ENCODE measurements at regions not wholly inside any gene's neighbourhood (a gene's known extent, or its start where the extent isn't known, plus 50 kb on each side); places are given as distances from the start of the nearest gene placed in this dataset.
A peak's percentile ranks its signal among the peaks of the same experiment; 100 is the strongest.

DNA sequence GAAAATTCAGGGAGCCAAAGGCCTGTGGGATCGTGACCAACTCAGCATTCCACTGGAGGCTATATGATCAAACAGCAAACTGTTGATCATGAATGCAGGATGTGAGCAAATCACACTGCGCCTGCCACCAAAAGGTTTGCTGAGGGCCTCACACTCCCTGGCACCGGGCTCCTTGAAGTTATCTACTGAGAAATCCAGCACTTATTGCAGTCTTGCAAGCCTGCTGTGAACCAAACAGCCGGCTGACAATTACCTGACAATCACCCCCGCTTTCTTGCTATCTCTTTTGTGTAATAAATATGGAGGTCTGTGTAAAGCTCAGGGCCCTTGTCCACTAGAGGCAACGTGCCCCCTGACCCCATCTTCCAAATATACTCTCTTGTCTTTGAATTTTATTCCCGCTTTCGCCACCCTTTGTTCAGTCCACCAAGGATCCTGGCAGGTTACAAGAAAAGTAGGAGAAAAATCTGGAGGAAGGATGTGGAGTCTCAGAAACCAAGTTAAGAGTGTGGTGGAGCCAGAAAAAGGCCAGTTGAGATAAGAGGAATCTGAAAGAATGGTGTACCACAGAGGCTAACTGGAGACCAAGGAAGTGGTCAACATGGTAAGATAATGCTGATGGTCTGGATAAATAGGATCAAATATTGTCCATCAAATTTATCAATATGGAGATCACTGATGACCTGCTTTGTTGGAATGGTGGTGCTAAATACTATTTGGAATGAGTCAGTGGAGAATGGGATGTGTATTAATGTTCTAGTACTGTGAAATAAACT is 229.2 kb downstream of the ALX1 start:
- FAIRE-seq = no peak

DNA sequence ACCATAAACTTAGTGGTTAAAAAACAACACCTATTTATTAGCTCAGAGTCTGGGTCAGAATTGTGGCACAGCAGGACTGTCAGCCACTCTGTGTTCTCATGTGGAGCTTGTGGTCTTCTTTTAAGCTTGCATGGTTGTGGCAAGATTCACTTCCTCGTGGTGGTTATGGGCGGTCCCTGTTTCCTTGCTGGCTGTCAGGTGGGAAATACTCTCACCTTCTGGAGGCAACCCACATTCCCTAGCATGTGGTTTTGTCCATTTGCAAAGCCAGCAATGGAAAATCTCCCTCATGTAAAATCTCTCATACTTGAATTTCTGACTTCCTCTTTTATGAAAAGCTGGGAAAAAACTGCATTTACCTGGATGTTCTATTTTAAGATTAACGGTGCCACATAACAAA is 229.8 kb downstream of the ALX1 start:
- FAIRE-seq = no peak

DNA sequence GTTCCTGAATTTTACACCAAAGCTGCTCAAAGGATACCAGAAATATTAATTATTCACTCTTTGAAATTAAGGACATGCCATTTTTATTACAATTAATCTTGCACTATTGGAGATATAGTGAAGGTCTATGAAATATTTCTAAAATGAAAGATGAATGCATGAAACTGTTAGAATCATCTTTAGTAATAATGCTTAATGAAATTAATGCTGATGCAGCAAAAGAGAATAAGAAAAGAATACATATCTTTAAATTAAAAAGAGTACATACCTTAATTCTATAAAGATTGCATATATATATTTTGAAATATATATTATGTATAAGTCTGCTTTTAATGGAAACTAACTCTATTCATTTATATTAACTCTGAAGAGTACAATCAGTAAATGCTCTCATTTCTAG is 236.0 kb downstream of the ALX1 start:
- peak; percentile 69 for FAIRE-seq

DNA sequence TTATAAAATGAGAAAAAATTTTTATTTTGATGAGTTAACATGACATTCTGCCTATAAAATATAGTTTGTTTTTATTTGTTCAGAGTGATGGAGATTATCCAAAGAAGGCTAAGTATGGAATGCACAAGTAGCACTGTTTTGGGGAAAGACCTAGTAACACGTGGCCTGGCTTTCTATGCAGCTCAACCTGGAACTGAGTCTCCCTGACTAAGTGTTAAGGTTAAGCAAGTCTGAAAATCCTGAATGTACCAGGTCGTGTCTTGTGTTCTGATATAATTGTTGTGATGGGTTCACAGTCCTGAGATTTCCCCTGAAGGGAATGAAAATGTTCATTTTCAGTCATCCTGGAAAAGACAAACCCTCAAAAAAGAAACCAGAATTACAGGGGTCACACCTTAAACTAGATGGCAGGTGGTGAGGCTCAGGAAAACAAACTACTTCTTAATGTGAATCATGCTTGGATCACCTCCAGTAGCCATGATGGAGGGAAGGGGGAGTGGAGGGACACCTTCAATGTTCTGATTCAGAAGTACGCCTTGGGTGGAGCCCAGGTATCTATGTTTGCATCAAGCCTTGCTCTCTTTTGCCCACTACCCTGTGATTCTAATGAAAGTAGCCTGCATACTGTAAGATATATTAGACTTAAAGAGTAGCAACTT is 236.8 kb downstream of the ALX1 start:
- no peak for FAIRE-seq

DNA sequence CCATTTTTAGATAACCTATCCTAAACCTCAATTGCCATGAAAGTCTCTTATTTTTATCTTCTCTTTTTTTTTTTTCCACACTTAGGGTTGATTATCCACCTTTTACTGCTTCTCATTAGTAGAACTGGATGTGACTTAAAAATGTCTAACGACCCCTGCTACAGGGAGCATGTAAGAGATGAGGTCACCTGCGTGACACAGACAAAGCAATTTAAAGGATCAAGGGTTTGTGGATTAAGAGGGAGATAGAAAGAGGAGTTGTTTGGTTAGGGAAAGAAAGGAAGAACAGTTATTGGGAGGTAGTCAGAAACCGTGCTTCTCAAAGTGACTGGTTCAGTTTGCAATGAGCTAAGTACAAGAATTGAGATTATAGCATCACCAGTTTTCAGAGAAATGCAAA is 239.1 kb downstream of the ALX1 start:
- no peak for FAIRE-seq

DNA sequence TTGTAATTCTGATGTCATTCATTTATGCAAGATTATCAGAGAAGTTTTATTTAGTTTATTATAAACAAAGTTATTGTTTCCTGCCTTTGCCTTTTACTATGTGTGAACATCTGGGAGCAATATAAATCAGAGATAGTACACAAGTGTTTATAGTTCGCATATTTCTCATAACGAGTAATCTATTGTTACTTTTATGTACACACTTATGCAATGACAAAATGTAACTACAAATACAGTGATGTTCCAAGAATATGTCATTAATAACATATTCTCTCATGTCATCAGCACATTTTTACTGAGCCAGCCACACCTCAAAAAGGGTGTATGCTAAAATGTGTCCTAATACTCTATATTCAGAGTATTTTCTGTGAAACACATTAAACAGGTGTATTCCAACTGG is 243.2 kb downstream of the ALX1 start:
- no peak for FAIRE-seq

DNA sequence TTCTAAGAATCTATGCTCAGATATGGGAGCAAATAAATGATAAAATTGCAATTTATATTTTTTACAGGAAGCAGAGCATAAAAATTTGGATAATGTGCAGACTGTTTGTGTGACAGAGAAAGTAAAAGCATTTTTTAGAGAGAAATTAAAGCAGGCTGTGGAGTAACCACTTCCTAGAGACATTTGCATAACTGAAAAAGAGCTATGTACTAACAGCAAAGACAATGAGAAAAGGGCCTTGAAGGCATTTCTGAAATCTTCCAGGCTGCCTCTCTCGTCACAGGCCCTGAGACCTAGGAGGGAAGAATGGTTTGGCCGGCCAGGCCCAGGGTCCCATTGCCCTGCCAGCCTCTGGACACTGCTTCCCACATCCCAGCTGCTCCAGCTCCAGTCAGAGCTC is 247.2 kb downstream of the ALX1 start:
- FAIRE-seq = no peak

DNA sequence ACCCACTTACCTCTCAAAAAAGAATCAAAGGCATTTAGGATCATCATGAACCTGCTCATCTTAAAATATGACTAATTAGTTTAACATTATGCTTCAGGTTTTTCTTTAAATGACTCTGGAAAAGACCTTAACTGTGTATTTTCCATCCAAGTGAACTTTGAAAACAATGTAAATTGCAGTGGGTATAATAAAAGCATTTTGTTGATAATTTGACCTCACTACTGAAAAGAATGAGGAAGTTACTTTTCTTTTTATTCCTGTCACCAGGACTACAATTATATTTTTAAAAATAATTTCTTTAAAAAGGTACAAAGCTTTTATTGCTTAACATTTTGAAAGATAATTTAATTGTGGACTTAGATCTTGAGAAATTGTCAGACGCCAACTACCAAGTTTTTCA is 249.9 kb downstream of the ALX1 start:
- FAIRE-seq = no peak

DNA sequence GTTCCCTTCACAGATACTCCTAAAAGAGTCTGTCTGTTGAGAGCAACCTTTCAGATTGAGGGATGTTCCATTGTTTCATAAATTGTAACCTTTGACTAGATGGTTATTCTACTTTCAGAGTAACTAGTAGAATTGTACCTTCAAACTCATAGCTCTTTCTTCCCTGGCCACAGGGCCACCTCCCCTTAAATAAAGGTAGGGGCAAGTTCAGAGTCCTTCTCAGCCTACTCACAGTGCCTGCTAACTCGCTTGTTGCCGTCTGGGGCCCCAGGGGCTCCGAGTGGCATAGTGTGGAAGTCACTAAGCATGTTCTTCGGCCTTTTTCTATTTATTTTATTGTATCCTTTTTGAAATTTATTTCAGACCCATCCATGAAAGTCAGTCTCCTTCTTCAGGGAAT is 250.4 kb downstream of the ALX1 start:
- no peak for FAIRE-seq

DNA sequence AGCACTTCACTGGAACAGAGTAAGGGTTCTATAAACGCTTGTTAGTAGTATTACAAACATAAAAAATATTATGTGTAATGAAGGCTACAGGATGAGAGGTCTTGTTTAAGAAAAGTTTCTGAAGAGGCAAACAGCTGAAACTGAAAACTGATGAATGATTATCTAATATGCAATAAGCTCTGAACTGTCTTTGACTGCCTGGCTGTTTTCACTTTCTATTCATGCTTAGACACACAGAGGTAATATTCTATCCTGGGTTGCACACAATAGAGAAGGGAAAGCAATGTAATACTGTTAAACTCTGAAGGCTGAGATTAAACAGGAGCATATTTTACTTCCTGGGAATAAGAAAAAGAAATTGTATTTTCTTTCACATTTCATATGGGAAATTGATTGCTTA is 251.3 kb downstream of the ALX1 start:
- FAIRE-seq = no peak

DNA sequence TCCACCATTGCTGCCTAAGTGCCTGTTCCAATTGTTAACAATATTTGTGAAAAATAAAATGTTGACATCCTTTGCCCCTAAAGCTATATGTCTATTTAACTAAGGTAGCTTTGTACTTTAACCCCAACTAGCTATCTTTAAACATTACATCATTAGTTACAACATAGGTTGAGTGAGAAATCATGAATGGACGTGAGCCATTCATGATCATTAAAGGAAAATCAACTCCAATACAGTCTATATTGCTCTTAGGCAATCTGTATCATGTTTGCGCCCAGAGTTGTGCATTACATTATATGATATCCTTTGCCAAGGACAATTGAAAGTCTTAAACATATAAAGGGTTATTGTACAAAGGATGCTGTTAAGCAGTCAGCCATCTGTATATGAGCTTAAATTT is 269.6 kb downstream of the ALX1 start:
- FAIRE-seq = no peak

DNA sequence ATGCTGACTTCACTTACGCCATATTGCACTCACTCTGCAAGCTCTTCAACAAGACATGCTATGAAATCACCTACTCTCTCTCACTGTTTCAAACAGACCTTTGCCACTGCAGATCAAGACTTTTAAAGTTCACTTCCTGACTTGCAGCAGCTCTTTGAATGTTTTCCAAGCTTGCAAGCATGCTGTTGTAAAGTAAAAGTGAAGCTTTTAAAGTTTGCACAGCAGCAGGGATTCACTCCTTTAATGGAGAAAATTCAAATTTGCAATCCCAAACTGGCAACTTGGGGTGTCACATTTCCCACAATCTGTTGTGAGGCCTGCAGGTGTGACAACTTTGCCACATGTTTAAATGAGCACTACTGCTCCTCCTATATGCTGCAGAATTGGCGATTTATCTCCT is 270.9 kb downstream of the ALX1 start:
- no peak for FAIRE-seq

DNA sequence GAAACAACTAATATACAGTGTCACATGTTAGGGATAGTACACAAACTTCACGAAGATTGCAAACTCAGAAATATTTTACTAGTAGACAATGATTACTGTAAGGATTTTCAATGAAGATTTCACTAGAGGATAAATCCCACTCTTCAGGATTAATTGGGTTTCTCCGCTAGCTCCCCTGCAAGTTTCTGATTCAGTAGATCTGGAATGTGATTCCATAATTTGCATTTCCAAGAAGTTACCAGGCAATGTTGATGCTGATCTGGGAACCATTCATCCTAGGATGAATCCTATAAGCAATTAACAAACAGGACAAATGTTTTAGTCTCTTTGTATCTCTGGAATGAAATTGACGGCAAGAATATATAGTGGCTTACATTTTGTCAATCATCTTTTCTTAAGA is 272.4 kb downstream of the ALX1 start:
- no peak for FAIRE-seq

DNA sequence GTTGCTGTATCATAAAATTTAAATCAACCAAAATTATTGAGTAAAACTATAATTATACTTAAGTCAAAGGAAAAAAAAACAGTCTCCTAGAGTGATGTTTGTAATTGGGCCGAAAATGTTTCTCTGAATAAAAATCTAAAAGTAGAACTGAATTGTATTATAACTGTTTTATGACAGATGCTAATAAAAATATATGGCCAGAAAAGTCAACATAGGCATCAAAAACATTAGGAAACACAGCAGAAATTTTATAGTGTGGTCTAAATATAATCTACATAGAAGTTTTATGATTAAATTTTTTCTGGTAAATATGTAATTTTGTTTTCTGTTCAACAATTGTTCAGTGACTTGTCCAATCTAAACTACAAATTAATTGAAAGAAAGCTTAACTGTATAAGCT is 277.8 kb downstream of the ALX1 start:
- no peak for FAIRE-seq

DNA sequence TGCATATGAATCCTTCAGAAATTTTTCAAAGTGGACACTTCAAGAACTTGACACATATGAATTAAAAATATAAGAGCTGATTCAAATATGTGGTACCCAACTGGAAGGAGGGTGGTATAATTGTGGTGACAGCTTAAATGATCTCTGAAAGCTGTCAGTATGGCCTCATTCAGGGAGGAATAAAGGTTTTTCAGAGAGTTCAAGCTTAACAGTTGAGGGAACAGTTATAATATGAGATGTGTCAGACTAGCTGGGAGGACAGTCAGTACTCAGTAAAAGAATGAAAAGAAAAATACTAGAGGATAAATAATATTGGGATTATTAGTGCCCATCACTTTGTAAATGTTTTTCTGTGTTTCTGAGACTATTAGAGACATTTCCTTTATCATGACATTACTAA is 277.5 kb downstream of the RASSF9 start:
- no peak for FAIRE-seq

DNA sequence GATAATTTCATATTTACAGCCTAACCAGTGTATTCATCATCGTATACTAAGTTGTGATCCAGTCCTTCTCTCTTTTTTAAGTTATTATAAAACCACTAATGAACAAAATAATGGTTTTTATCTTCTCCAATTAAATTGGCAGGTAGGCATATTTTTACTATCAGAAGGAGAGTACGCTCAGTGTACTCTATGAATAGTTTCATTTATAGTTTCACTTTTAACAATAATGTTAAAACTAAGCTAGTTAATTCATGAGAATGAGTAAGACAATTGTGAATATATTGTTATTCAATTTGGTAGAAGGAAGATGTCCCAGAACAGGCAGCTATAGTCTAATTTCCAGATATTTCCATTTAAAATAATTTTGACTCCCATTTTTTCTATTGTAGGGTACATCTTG is 277.1 kb downstream of the RASSF9 start:
- no peak for FAIRE-seq

DNA sequence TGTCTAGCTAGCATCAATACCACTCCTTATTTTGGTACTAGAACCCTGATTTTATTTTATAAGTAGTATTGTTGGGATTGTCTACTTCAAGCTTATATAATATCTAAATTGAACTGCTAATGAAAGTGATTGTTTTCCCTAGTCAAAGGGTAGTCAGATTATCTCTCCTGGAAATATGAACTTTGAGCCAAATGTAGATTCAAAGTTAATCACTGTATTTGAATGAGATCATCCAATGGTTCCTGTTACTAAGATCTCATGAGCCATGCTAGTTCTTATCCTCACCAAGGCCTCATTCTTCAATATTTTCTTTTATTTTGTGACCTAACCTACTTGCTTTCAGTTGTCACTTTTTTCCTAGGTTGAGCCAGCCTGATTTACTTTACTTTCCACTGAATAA is 276.7 kb downstream of the RASSF9 start:
- no peak for FAIRE-seq

DNA sequence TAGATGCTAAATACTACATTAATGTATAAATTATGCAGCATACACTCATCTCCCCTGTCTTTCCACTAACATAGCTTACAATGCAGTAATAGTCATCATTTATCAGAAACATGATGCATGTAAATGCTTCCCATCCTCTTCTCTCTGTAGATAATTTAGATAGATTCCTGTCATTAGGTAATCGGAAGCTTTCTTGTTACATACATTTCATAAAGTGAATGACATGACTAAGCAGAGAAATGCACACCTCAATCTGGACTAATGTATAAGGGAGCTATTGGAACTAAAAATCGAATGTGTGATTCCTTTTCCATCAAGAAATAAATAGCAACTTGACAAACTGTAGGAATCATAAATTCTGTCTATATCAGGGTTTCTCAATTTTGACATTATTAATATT is 273.4 kb downstream of the RASSF9 start:
- no peak for FAIRE-seq

DNA sequence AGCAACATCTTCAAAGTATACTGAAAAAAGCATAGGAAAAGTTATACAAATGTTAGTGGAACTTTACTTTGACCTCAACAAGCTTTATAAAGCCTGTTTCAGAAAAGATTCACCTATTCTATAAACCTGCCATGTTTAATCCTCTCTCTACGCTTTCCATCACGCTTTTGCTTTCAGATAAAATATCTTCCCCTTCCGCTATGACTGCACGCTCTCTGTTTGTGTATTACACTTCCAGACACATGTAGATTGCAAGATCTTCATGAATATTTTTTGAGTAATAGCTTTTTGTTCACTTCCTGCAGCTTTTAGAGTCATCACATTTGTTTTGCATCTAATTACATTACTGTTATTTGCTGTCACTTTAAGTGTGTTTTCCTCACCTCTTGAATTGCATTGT is 271.4 kb downstream of the RASSF9 start:
- no peak for FAIRE-seq

DNA sequence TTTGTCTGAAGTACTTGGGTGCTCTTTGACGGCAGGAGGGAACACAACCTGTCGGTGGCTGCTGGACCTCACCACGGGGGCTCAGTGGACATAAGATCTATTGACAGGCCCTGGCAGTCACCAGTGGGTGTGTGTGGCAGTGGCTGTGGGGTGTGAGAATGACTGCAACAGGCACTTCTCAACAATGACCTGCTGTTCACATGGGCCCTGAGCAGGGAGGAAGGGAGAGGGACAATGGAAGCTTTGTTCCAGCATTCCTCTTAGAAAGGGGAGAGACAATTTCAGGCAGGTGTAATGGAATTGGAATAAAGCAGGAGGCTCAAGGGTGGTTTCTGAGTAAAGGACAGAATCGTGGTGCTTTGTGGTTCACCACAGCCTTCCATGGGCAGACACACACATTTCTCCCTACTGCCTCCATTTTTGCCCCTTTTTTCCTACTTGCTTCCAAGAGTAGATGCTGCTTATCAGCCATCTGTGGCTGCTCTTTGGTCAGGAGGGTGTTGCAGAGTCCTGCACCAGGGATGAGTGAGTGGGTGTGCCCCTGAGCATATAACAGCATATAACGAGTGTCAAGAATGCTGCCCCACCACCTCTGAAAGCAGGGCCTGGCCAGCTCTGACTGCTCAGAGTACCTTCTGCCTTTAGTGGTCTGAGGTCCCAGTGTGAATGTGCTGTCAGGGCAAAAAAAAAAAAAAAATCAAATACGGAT is 267.7 kb downstream of the RASSF9 start:
- FAIRE-seq = no peak

DNA sequence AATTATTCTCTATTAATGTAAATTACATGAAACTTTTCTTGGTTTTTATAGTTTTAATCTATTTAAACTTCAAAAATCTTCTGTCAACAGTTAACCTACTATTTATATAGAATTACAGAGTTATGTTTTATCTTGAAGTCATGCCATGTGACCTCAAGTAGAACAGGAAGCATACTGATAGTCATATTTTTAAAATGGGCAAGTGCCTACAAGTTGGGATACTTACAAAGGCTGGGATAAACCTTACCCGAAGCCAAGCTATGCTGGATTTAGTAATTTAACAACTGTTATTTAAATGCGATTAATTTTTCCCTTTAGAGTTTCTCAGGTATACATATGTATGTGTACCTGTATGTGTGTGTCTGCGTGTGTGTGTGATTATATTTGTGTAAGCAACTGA is 266.9 kb downstream of the RASSF9 start:
- no peak for FAIRE-seq

DNA sequence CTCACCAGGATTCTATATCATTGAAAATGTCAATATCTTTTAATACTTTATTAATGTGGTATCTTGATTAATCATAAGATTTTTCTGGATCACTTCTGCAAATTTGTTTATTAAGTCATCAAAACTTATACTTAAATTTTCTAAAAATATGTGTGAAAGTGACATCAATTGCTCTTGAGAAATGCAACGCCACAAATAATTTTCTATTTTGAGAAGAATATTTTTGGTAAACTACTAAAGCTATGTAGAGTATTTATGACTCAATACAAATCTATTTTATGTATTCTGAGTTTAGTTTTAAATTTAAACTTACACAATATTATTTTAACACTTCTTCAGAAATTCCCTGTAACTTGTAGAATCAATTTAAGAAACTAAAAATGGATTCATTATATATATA is 263.3 kb downstream of the RASSF9 start:
- FAIRE-seq = no peak

DNA sequence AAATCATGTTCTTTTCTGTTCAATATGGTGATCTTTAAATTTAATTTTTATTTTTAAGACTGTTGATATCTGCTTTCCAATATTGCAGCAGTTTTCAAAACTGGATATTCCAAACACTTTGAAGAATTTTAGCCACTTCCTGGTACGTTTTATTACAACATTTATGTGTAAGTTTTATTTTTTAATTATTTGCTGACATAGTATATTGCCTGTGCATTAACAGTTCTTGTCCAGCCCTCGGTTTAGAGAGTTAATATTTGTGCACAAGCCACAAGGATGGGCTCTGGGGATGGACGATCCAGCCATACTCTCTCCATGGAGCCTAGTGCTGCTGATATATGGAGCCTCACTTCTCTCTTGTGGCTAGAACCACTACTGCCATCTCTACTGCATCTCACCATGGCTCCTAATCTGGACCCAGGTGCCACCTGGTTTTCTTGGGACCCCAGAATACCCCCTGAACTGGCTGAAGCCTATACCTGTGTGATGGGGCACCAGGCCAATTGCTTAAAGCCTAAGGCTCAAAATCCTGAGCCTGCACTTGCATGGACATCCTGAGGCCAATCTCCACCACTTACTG is 262.5 kb downstream of the RASSF9 start:
- no peak for FAIRE-seq

DNA sequence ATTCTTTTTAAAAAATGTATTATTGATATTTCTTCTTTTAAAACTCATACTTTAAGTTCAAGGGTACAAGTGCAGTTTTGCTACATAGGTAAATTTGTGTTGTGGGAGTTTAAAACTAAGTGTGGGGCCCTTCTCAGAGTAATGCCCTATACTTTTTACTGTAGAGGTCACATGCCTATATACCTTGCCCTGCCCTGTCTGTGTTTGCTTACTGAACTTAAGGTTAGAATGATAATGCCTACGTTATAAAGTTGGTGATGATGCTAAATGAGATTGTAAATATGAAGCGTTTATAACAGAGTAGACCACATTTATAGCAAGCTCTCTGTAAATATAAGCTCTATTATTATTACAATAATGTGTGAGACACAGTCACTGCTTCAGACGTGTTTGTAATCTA is 261.9 kb downstream of the RASSF9 start:
- FAIRE-seq = no peak

All from islet of Langerhans (tissue), 1 donor.